HL-60 (cell line): ENCODE measurements at regions not wholly inside any gene's neighbourhood (a gene's known extent, or its start where the extent isn't known, plus 50 kb on each side); places are given as distances from the start of the nearest gene placed in this dataset.

ENCODE experiments used
- DNase-seq, 2 experiments: peaks; one replicate each; pipeline ENCODE4 v3.0.0-alpha.2; 2010 to 2020; ENCODE audit warnings: low read depth in 1 of 2, low spot score in 1 of 2
- H3K27ac ChIP-seq: fragments of 250-450 bp; sonication (Bioruptor Pico); replicated peaks from 2 replicates; pipeline ENCODE4 v1.5.1; 2020; ENCODE audit warnings: mild to moderate bottlenecking, moderate library complexity
- H3K27me3 ChIP-seq: fragments of 250-450 bp; sonication (Bioruptor Pico); 2 replicates; pipeline ENCODE4 v1.5.1; 2021; ENCODE audit warnings: mild to moderate bottlenecking, moderate library complexity; ENCODE audit not compliant: insufficient read depth, poor library complexity, severe bottlenecking
- H3K4me3 ChIP-seq: replicated peaks from 2 replicates; pipeline ENCODE4 v1.5.1; 2011; ENCODE audit warnings: mild to moderate bottlenecking, control low read depth, low read length; ENCODE audit not compliant: insufficient read depth
- CTCF ChIP-seq: IDR thresholded peaks from one replicate; pipeline ENCODE4 v1.5.1; 2011; ENCODE audit warnings: low read length, control low read depth, inconsistent platforms; ENCODE audit not compliant: insufficient read depth
- GABPA ChIP-seq: IDR thresholded peaks from 2 replicates; pipeline ENCODE4 v1.6.1; 2012; ENCODE audit warnings: low read depth
- POLR2AphosphoS5 ChIP-seq: IDR thresholded peaks from 2 replicates; pipeline ENCODE4 v1.6.1; 2012; ENCODE audit warnings: low read depth
- REST ChIP-seq: IDR thresholded peaks from 2 replicates; pipeline ENCODE4 v1.6.1; 2012; ENCODE audit warnings: low read depth; ENCODE audit not compliant: insufficient replicate concordance
- SPI1 ChIP-seq: IDR thresholded peaks from 2 replicates; pipeline ENCODE4 v1.6.1; 2012; ENCODE audit warnings: low read depth, mild to moderate bottlenecking, borderline replicate concordance

GRCh38 chr7:48782511-48782910 lies 141.8 kb upstream of the CDC14C start:
- Histone ChIP-seq H3K4me3 (no peak overlapping the region), H3K27me3 (no peaks in the 10 kb centered on the region), H3K27ac (no peak overlapping the region)
- no peak for DNase-seq
- TF ChIP-seq REST (no peak), GABPA (no peak), SPI1 (no peak), CTCF (no peak), POLR2AphosphoS5 (no peak)

- TF ChIP-seq SPI1 = no peak
- TF ChIP-seq CTCF = no peak
- TF ChIP-seq REST = no peak
- no peak for TF ChIP-seq GABPA
- TF ChIP-seq POLR2AphosphoS5 = no peak
- Histone ChIP-seq H3K4me3 (no peak overlapping the region), H3K27me3 (no peaks in the 10 kb centered on the region), H3K27ac (no peak overlapping the region)
- no peak for DNase-seq
Measured at GRCh38 chr7:48786951-48787350, 137.4 kb upstream of the CDC14C start.

- DNase-seq = no peak
- Histone ChIP-seq H3K27me3 (no peaks in the 10 kb centered on the region), H3K27ac (no peak overlapping the region), H3K4me3 (no peak overlapping the region)
- no peak for TF ChIP-seq REST
- TF ChIP-seq GABPA = no peak
- no peak for TF ChIP-seq SPI1
- TF ChIP-seq POLR2AphosphoS5 = no peak
- no peak for TF ChIP-seq CTCF
Measured at GRCh38 chr7:48803250-48803649, 121.1 kb upstream of the CDC14C start.
